ENCODE measurements at regions not wholly inside any gene's neighbourhood (a gene's known extent, or its start where the extent isn't known, plus 50 kb on each side); places are given as distances from the start of the nearest gene placed in this dataset.

DNA sequence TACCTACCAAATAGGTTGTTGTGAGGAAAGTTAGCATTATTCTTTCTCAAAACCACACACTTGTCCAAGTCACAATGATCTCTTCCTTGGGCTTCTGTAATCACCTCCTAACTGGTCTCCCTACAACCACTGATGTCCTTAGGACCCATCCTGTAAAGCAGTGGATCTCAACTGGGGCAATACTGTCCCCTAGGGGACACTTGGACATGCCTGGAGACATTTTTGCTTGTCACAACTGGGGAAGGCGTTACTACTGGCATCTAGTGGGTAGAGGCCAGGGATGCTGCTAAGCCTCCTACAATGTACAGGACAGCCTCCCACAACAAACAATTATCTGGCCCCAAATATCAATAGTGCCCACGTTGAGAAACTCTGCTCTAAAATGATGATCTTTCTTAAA, 118.7 kb upstream of the AP1S2 start:
- H3K27ac ChIP-seq (ENCODE audit: low read depth, low read length, poor library complexity, severe bottlenecking): no peak overlapping the region
- H3K4me1 ChIP-seq (ENCODE audit: insufficient read depth, low read length, severe bottlenecking): no peaks in the 10 kb centered on the region
- H3K9me3 ChIP-seq (ENCODE audit: low read length): no peaks in the 10 kb centered on the region
- H3K27me3 ChIP-seq (ENCODE audit: insufficient read depth, low read length): no peaks in the 10 kb centered on the region
- H3K4me3 ChIP-seq (ENCODE audit: low read depth, low read length, poor library complexity, severe bottlenecking): no peak overlapping the region
- H3F3A ChIP-seq (ENCODE audit: insufficient read depth, low read length): no peaks in the 10 kb centered on the region
- H3K79me2 ChIP-seq (ENCODE audit: insufficient read depth, low read length): no peaks in the 10 kb centered on the region
- TF ChIP-seq, protein P1, sequence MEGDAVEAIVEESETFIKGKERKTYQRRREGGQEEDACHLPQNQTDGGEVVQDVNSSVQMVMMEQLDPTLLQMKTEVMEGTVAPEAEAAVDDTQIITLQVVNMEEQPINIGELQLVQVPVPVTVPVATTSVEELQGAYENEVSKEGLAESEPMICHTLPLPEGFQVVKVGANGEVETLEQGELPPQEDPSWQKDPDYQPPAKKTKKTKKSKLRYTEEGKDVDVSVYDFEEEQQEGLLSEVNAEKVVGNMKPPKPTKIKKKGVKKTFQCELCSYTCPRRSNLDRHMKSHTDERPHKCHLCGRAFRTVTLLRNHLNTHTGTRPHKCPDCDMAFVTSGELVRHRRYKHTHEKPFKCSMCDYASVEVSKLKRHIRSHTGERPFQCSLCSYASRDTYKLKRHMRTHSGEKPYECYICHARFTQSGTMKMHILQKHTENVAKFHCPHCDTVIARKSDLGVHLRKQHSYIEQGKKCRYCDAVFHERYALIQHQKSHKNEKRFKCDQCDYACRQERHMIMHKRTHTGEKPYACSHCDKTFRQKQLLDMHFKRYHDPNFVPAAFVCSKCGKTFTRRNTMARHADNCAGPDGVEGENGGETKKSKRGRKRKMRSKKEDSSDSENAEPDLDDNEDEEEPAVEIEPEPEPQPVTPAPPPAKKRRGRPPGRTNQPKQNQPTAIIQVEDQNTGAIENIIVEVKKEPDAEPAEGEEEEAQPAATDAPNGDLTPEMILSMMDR (IDR thresholded peaks at IDR 0.05; ENCODE audit: low read length): peak; percentile 52
- TF ChIP-seq EZH2 (IDR thresholded peaks at IDR 0.05; ENCODE audit: borderline replicate concordance, low read length): no peak
- no peaks in the 10 kb centered on the region for H3K9me2 ChIP-seq (ENCODE audit: low read depth, low read length)
- no peaks in the 10 kb centered on the region for H4K20me1 ChIP-seq (ENCODE audit: insufficient read depth, low read length)
- H3K36me3 ChIP-seq (ENCODE audit: insufficient read depth, low read length): no peaks in the 10 kb centered on the region
- H3K4me2 ChIP-seq (ENCODE audit: low read length): no peak overlapping the region
- no peak overlapping the region for H3K9ac ChIP-seq (ENCODE audit: low read length)
- H2AFZ ChIP-seq (ENCODE audit: low read length): no peak overlapping the region

GRCh38 chrX:15971696-15972095, 117.1 kb upstream of the AP1S2 start:
- Histone ChIP-seq H3K4me2 (ENCODE audit: low read length) (no peak overlapping the region), H3K9ac (ENCODE audit: low read length) (no peak overlapping the region), H3K9me3 (ENCODE audit: low read length) (no peaks in the 10 kb centered on the region), H3K4me3 (ENCODE audit: low read depth, low read length, poor library complexity, severe bottlenecking) (no peak overlapping the region), H3K27me3 (ENCODE audit: insufficient read depth, low read length) (no peaks in the 10 kb centered on the region), H3K4me1 (ENCODE audit: insufficient read depth, low read length, severe bottlenecking) (no peaks in the 10 kb centered on the region), H3K27ac (ENCODE audit: low read depth, low read length, poor library complexity, severe bottlenecking) (no peak overlapping the region), H3K36me3 (ENCODE audit: insufficient read depth, low read length) (no peaks in the 10 kb centered on the region), H4K20me1 (ENCODE audit: insufficient read depth, low read length) (no peaks in the 10 kb centered on the region), H3K9me2 (ENCODE audit: low read depth, low read length) (no peaks in the 10 kb centered on the region), H3K79me2 (ENCODE audit: insufficient read depth, low read length) (no peaks in the 10 kb centered on the region), H2AFZ (ENCODE audit: low read length) (no peak overlapping the region), H3F3A (ENCODE audit: insufficient read depth, low read length) (no peaks in the 10 kb centered on the region)
- TF ChIP-seq, protein P1 (IDR thresholded peaks at IDR 0.05; ENCODE audit: low read length): no peak
- TF ChIP-seq EZH2 (IDR thresholded peaks at IDR 0.05; ENCODE audit: borderline replicate concordance, low read length): no peak

DNA sequence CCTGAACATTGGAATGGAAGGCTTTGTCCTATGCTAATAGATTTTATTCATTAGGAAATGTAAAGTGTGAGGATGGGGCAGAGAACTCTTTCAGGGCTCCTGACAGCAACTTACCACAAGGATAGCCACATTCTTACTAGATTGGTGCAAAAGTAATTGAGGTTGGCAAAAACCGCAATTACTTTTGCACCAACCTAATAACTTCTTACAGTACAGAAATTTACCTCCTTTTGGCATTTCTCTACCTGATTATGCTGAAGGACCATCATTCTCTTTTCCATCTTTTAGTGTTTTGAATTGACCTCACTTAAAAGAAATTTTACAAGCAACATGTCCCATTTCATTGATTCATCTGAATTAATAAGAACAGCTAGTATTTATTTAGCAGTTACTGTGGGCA, 109.2 kb upstream of the AP1S2 start:
- no peaks in the 10 kb centered on the region for H3K4me1 ChIP-seq (ENCODE audit: insufficient read depth, low read length, severe bottlenecking)
- H3K36me3 ChIP-seq (ENCODE audit: insufficient read depth, low read length): no peaks in the 10 kb centered on the region
- no peaks in the 10 kb centered on the region for H3K27me3 ChIP-seq (ENCODE audit: insufficient read depth, low read length)
- no peaks in the 10 kb centered on the region for H3K79me2 ChIP-seq (ENCODE audit: insufficient read depth, low read length)
- no peak overlapping the region for H3K9ac ChIP-seq (ENCODE audit: low read length)
- no peak overlapping the region for H3K27ac ChIP-seq (ENCODE audit: low read depth, low read length, poor library complexity, severe bottlenecking)
- no peaks in the 10 kb centered on the region for H3K9me3 ChIP-seq (ENCODE audit: low read length)
- TF ChIP-seq EZH2 (IDR thresholded peaks at IDR 0.05; ENCODE audit: borderline replicate concordance, low read length): no peak
- TF ChIP-seq, protein P1 (IDR thresholded peaks at IDR 0.05; ENCODE audit: low read length): no peak
- H4K20me1 ChIP-seq (ENCODE audit: insufficient read depth, low read length): no peaks in the 10 kb centered on the region
- H3K9me2 ChIP-seq (ENCODE audit: low read depth, low read length): no peaks in the 10 kb centered on the region
- no peak overlapping the region for H3K4me2 ChIP-seq (ENCODE audit: low read length)
- no peak overlapping the region for H3K4me3 ChIP-seq (ENCODE audit: low read depth, low read length, poor library complexity, severe bottlenecking)
- no peaks in the 10 kb centered on the region for H3F3A ChIP-seq (ENCODE audit: insufficient read depth, low read length)
- H2AFZ ChIP-seq (ENCODE audit: low read length): no peak overlapping the region
